Hippocampal formation (tissue), 2 donors: ENCODE measurements at regions not wholly inside any gene's neighbourhood (a gene's known extent, or its start where the extent isn't known, plus 50 kb on each side); places are given as distances from the start of the nearest gene placed in this dataset.
"Not testable (repeated sequence)": the region's sequence is repeated elsewhere in the genome, so short reads cannot be mapped to it uniquely, and the experiment has no call there.

Experiments
- DNase-seq, 2 donors: peaks; one replicate each; lab custom pipeline; 2025; lab: John Stamatoyannopoulos, UW

DNA sequence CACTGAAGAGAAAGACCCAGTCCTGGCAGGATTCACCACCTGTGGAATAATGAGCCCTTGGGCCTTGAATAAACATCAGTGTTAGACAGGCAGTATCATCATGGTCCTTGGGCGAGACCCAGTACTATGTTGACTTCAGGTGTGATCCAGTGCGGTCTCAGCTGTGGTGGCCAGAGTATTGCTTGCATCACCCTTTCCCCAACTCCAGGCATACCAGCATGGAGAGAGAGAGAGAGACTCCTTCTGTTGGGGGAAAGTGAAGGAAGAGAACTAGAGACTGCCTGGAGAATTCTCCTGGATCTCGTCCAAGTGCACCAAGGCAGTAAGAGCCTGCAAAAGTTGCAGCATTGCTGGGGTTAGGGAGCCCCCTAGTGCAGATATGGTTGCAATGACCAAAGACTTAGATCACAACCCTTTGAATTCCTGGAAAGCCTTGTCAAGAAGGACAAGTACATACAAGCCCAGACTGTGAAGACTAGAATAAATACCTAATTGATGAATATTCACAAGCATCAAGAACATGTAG is 61.1 kb upstream of the VAMP7 start:
- peak in 1 of 2 donors; percentile 7 for DNase-seq

DNA sequence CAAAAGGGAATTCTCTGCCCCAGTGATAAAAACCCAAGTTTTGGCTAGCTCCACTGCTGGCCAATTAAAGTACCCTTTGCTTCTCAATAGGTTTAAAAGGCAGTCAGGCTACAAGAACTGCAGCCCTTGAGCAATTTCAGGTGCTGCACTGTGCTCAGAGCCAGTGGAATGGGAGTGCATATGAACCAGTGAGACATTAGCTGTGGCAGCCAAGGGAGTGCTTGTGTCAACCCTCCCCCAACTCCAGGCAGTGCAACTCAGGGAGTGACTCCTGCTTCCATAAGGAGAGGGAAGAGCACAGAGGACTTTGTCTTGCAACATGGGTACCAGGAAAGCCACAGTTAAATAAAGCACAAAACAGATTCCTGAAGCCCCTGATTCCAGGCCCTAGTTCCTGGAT is 61.6 kb upstream of the VAMP7 start:
- DNase-seq: no peak

DNA sequence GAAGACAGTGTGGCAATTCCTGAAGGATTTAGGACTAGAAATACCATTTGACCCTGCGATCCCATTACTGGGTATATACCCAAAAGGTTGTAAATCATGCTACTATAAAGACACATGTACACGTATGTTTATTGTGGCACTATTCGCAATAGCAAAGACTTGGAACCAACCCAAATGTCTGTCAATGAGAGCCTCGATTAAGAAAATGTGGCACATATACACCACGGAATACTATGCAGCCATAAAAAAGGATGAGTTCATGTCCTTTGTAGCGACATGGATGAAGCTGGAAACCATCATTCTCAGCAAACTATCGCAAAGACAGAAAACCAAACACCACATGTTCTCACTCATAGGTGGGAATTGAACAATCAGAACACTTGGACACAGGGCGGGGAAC is 66.8 kb upstream of the VAMP7 start:
- DNase-seq: not testable (repeated sequence)

GRCh38 chrX:155779831-155780230 is 101.3 kb upstream of the VAMP7 start:
- DNase-seq: no peak

DNA sequence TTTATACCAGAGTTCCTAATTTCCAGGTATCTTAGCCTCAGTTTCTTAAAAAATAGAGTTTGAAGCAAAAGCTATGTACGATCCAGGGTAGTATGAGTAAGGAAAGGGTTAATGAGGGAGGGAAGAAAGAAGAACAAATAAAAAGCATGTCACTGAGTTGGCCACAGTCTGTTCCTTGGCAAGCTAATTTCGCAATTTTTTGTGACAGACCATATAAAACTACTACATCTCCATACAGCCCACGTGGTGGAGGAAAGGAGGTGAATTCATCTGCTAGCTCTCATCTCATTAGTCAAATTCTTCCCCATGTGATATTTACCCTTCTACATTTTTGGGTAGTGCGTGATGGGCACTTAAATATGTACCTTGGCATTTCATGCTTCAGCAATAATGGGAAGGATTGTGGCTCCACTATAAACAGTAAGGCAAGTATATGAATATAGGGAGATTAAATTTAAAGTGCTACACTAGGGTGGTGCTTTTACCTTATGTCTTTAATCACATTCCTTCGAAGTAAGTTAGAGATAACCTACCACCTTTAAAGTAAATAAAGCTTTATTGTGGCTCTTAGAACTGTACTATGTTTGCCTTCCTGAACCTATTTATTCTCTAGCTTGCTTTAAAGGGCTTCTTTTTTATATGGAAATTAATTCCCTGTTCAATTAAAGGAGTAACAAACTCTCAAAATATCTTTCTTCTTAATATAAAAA is 102.1 kb upstream of the VAMP7 start:
- DNase-seq: no peak

DNA sequence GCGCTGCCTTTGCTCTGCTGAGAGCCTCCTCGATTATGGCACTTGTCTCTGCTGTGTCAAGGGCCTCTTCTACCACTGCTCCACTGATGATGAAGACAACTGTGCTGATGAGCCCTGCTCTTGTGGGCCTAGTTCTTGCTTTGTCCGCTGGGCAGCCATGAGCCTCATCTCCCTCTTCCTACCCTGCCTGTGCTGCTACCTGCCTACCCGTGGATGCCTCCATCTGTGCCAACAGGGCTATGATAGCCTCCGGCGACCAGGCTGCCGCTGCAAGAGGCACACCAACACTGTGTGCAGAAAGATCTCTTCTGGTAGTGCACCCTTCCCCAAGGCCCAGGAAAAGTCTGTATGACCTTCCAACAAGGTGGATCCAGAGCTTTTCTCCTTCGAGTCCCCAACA is 106.8 kb upstream of the VAMP7 start:
- DNase-seq: no peak

DNA sequence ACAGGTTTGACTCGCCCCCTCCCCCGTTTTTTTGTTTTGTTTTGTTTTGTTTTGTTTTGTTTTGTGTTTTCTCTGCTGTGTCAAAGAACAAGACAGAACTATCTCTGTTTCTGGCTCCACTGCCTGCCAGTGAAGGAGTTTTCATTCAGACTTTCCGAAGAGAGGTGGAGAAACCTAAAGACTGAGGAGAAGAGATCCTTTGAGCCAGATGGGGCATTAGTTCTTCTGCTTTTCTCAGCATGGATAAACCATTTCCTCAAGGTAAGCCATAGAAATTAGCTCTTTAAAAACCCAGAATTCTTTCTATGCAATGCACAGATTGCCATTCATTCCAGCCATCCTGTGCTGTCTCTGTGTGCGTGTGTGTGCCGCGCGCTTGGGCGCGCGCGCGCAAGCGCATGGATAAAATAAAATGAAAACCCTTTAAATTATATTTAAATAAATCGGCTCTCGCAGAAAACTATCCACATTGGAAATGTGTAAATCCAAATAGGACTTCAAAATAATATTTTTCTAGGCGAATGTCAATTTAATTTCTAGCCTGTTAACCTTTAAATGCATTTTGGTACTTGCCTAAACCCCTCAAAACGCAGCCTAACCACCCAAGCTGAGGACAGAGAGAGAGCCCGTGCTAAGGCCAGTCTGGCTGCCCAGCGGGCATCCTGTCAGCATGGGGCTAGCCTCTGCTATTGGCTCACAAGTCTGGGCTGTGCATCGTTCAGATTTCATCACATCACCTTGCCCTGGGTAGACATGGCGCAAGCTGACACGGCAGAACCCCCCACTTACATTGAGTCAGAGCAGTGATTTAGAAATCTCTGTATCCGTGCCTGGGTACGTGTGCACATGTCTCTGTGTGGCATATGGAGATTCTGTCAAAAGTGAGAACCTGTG is 113.0 kb upstream of the VAMP7 start:
- no peak for DNase-seq

- DNase-seq: no peak
Observed at GRCh38 chrX:155767051-155767875, 113.9 kb upstream of the VAMP7 start.

- DNase-seq: no peak
Observed at GRCh38 chrX:155766321-155766720, 114.8 kb upstream of the VAMP7 start.

DNA sequence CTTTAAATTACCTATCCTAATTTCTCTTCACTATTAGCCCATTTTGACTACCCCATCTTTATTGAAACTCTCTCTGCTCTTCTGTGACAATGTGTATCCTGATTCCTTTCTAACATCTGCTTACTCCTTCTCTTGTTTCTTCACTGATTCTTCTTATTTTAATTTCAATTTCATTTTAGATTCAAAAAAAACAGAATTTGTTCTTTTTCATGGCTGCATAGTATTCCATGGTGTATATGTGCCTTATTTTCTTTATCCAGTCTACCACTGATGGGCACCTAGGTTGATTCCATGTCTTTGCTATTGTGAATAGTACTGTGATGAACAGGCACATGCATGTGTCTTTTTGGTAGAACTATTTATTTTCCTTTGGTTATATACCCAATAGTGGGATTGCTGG is 120.0 kb upstream of the VAMP7 start:
- no peak for DNase-seq

GRCh38 chrX:155757046-155757759 is 123.9 kb upstream of the VAMP7 start:
- DNase-seq: no peak

- DNase-seq: no peak
Observed at GRCh38 chrX:155755706-155756337, 125.3 kb upstream of the VAMP7 start.

GRCh38 chrX:155751131-155751530 is 130.0 kb upstream of the VAMP7 start:
- DNase-seq: no peak

GRCh38 chrX:155747520-155747919 is 133.6 kb upstream of the VAMP7 start:
- DNase-seq: no peak

GRCh38 chrX:155745792-155746191 is 133.0 kb upstream of the TMLHE start:
- no peak for DNase-seq

DNA sequence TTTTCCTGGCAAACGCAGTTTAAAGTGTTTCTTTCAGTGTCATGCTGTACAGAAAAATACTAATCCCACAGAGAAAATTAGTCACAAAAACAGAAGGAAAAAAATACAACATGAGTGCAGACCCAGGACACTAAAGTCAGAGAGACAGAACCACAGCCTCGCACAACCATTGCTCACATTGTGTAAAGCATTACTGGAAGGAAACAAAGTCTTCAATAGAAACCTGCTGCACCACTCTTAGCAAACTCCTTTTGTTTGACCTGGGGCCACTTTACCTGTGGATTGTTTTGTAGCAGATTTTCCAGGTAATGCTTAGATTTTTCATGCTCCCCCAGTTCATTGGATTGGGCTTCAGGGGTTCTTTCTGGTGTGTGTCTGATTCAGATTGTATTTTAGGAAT is 131.8 kb upstream of the TMLHE start:
- DNase-seq: no peak

DNA sequence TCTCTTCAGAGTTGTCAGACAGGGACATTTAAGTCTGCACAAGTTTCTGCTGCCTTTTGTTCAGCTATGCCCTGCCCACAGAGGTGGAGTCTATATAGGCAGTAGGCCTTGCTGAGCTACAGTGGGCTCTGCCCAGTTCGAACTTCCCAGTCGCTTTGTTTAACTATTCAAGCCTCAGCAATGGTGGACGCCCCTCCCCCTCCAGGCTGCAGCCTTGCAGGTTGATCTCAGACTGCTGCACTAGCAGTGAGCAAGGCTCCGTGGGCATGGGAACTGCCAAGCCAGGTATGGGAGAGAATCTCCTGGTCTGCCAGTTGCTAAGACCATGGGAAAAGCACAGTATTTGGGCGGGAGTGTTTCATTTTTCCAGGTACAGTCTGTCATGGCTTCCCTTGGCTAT is 115.6 kb upstream of the TMLHE start:
- not testable (repeated sequence) for DNase-seq

- no peak for DNase-seq
Observed at GRCh38 chrX:155718972-155719586, 106.3 kb upstream of the TMLHE start.

- no peak for DNase-seq
Observed at GRCh38 chrX:155715141-155715540, 102.4 kb upstream of the TMLHE start.

GRCh38 chrX:155695419-155695818 is 82.7 kb upstream of the TMLHE start:
- no peak for DNase-seq

- no peak for DNase-seq
Observed at GRCh38 chrX:155694649-155695048, 81.9 kb upstream of the TMLHE start.
